ENCODE measurements at regions not wholly inside any gene's neighbourhood (a gene's known extent, or its start where the extent isn't known, plus 50 kb on each side); places are given as distances from the start of the nearest gene placed in this dataset.

DNA sequence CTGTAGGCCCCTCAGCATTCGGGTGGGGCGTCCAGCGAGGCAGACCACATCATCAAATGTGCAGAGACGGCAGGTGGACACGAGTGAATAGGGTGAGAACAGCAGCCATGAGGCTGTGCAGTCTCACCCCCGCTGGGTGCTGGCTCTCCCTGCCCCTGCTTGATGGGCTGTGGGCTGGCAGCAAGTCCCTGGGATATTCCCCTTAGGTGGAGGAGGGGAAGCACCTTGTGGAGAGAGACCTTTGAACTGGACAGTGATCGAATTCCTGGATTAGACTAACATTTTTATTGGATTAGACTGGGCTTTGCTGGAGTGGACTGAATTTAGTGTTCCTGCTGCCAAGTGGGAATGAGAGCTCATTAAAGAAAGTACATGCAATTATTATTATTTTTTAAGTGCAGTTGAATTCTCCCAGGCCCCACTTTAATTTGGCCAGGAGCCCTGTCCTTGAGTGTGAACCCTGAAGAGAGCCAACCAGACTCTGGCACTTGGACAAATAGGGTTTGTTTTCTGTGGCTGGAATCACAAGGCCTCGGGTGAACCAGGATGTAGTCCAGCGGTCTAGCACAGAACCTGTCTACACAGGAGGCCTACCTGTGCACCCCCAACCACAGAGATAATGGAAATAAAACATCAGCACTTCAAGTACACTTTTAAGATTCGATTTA lies 193.1 kb downstream of the ABHD5 start:
- no TSS peak for BruUV-seq (replicated peaks)
- H3K14ac ChIP-seq (replicated peaks; ENCODE audit: low read depth, low read length): no peak overlapping the region
- in situ Hi-C loops (cut with MboI; ENCODE audit: low sequenced_read_pairs): no loop called here
- H3K4me3 ChIP-seq (ENCODE audit: insufficient read depth, low read depth, low read length): no peak overlapping the region
- H3K27me3 ChIP-seq (ENCODE audit: control insufficient read depth, insufficient read depth, low read length): peaks cover 3% of the 10 kb centered on the region
- no peak overlapping the region for H3K4ac ChIP-seq (ENCODE audit: low read depth, low read length)
- no peak for TF ChIP-seq SMC3 (IDR thresholded peaks at IDR 0.05; ENCODE audit: low read depth, low read length)
- TF ChIP-seq, protein P1, sequence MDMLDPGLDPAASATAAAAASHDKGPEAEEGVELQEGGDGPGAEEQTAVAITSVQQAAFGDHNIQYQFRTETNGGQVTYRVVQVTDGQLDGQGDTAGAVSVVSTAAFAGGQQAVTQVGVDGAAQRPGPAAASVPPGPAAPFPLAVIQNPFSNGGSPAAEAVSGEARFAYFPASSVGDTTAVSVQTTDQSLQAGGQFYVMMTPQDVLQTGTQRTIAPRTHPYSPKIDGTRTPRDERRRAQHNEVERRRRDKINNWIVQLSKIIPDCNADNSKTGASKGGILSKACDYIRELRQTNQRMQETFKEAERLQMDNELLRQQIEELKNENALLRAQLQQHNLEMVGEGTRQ (IDR thresholded peaks at IDR 0.05; ENCODE audit: low read depth, low read length): no peak
- TF ChIP-seq, protein P2, sequence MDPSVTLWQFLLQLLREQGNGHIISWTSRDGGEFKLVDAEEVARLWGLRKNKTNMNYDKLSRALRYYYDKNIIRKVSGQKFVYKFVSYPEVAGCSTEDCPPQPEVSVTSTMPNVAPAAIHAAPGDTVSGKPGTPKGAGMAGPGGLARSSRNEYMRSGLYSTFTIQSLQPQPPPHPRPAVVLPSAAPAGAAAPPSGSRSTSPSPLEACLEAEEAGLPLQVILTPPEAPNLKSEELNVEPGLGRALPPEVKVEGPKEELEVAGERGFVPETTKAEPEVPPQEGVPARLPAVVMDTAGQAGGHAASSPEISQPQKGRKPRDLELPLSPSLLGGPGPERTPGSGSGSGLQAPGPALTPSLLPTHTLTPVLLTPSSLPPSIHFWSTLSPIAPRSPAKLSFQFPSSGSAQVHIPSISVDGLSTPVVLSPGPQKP (IDR thresholded peaks at IDR 0.05; ENCODE audit: borderline replicate concordance, low read depth, low read length): no peak
- no peak for TF ChIP-seq RAD21 (IDR thresholded peaks at IDR 0.05; ENCODE audit: low read length)
- TF ChIP-seq POLR2A (IDR thresholded peaks at IDR 0.05; ENCODE audit: low read depth, low read length): no peak
- no peak for TF ChIP-seq RFX5 (IDR thresholded peaks at IDR 0.05; ENCODE audit: low read depth, low read length)
- no peak for TF ChIP-seq NFE2L2 (IDR thresholded peaks at IDR 0.05; ENCODE audit: low read depth, low read length)
- TF ChIP-seq FOS (IDR thresholded peaks at IDR 0.05; ENCODE audit: low read depth, low read length): no peak
- no peak for TF ChIP-seq BHLHE40 (IDR thresholded peaks at IDR 0.05; ENCODE audit: low read depth, low read length)
- no peak for TF ChIP-seq CHD1 (IDR thresholded peaks at IDR 0.05; ENCODE audit: low read depth, low read length)
- TF ChIP-seq MAFK (IDR thresholded peaks at IDR 0.05; ENCODE audit: low read depth, low read length): no peak
- TF ChIP-seq MAZ (IDR thresholded peaks at IDR 0.05; ENCODE audit: borderline replicate concordance, low read depth, low read length): no peak
- TF ChIP-seq, protein P3, sequence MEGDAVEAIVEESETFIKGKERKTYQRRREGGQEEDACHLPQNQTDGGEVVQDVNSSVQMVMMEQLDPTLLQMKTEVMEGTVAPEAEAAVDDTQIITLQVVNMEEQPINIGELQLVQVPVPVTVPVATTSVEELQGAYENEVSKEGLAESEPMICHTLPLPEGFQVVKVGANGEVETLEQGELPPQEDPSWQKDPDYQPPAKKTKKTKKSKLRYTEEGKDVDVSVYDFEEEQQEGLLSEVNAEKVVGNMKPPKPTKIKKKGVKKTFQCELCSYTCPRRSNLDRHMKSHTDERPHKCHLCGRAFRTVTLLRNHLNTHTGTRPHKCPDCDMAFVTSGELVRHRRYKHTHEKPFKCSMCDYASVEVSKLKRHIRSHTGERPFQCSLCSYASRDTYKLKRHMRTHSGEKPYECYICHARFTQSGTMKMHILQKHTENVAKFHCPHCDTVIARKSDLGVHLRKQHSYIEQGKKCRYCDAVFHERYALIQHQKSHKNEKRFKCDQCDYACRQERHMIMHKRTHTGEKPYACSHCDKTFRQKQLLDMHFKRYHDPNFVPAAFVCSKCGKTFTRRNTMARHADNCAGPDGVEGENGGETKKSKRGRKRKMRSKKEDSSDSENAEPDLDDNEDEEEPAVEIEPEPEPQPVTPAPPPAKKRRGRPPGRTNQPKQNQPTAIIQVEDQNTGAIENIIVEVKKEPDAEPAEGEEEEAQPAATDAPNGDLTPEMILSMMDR (conservative IDR thresholded peaks at IDR 0.05; ENCODE audit: low read depth, low read length): no peak
- no peak for TF ChIP-seq CEBPB (IDR thresholded peaks at IDR 0.05; ENCODE audit: low read depth, low read length)
- no peak for TF ChIP-seq MXI1 (IDR thresholded peaks at IDR 0.05; ENCODE audit: borderline replicate concordance, low read depth, low read length)
- no peak for TF ChIP-seq RCOR1 (IDR thresholded peaks at IDR 0.05; ENCODE audit: insufficient replicate concordance, low read length)
- H4K5ac ChIP-seq (ENCODE audit: low read depth, low read length): no peak overlapping the region
- H3K36me3 ChIP-seq (ENCODE audit: control insufficient read depth, insufficient read depth, low read length): no peaks in the 10 kb centered on the region
- no peak for DNase-seq
- POLR2A ChIA-PET (ENCODE audit: unreplicated experiment): interaction anchor here (0.5 kb wide), 1 partner anchor 825 kb away, joined by 3 read pairs; no protein-coding TSS in a partner anchor
- no peaks in the 10 kb centered on the region for H3K9me1 ChIP-seq (ENCODE audit: insufficient read depth, low read length)
- H3K9ac ChIP-seq (ENCODE audit: low read depth, low read length): no peak overlapping the region
- ATAC-seq (ENCODE audit: low read depth): no peak
- no peak overlapping the region for H3K18ac ChIP-seq (ENCODE audit: low read depth, low read length)
- no peak overlapping the region for H4K8ac ChIP-seq (ENCODE audit: low read depth in 2 of 2, low read length in 2 of 2)
- no peak overlapping the region for H4K91ac ChIP-seq (ENCODE audit: insufficient read depth, low read depth, low read length)
- H3K23ac ChIP-seq (ENCODE audit: low read depth, low read length): no peak overlapping the region
- no peak overlapping the region for H2AFZ ChIP-seq (replicated peaks; ENCODE audit: low read length, poor library complexity)
- H3K4me2 ChIP-seq (ENCODE audit: low read depth, low read length): no peak overlapping the region
- 100% methylated on average over 1 of the region's 10 CpGs; no CpG with 5 or more reads in 1 of the 2 experiments for WGBS, 2 experiments (ENCODE audit: extremely low coverage in 2 of 2, insufficient read length in 1 of 2)
- H3K79me1 ChIP-seq (ENCODE audit: low read depth in 1 of 2, low read length in 2 of 2): no peaks in the 10 kb centered on the region
- H3K27ac ChIP-seq (ENCODE audit: insufficient read depth, low read length): no peak overlapping the region
- dilution Hi-C loops (cut with HindIII; ENCODE audit: low sequenced_read_pairs, unreplicated experiment): no loop called here
- H3K4me1 ChIP-seq (ENCODE audit: control insufficient read depth, insufficient read depth, low read length): no peaks in the 10 kb centered on the region
- H4K20me1 ChIP-seq (ENCODE audit: insufficient read depth, low read length): no peaks in the 10 kb centered on the region
- no peaks in the 10 kb centered on the region for H3K9me3 ChIP-seq (ENCODE audit: control insufficient read depth, insufficient read depth, low read length)
- CTCF ChIA-PET: interaction anchor here (0.8 to 1.0 kb wide), 2 partner anchors 12 to 28 kb away, joined by 3 read pairs; no protein-coding TSS in a partner anchor
- no peak overlapping the region for H3K56ac ChIP-seq (ENCODE audit: extremely low read depth, insufficient read depth, low read length)
- H2BK15ac ChIP-seq (ENCODE audit: low read depth, low read length): no peak overlapping the region
- H2AK9ac ChIP-seq (replicated peaks; ENCODE audit: low read depth, low read length, poor library complexity): no peak overlapping the region
- H2BK120ac ChIP-seq (ENCODE audit: low read depth, low read length): no peak overlapping the region
- intact Hi-C loops (cut with micrococcal nuclease): no loop called here
- H2BK5ac ChIP-seq (ENCODE audit: low read depth, low read length, poor library complexity, severe bottlenecking): no peak overlapping the region
- H2AK5ac ChIP-seq (ENCODE audit: low read depth, low read length): no peak overlapping the region
- no peak overlapping the region for H2BK20ac ChIP-seq (ENCODE audit: low read depth, low read length)

All from IMR-90 (cell line).